Choroid plexus epithelial cell (primary cell): ENCODE measurements at regions not wholly inside any gene's neighbourhood (a gene's known extent, or its start where the extent isn't known, plus 50 kb on each side); places are given as distances from the start of the nearest gene placed in this dataset.

ENCODE experiments used
- DNase-seq: peaks from one replicate; pipeline ENCODE4 v3.0.0-alpha.2; 2010; ENCODE audit warnings: low read depth
- H3K4me3 ChIP-seq: 2 replicates; pipeline ENCODE4 v1.5.1; 2011; ENCODE audit warnings: low read depth, mild to moderate bottlenecking, control low read depth, low read length, moderate library complexity
- CTCF ChIP-seq: conservative IDR thresholded peaks from 2 replicates; pipeline ENCODE4 v1.5.1; 2011; ENCODE audit warnings: low read depth, mild to moderate bottlenecking, control low read depth, inconsistent platforms, low read length, moderate library complexity

DNA sequence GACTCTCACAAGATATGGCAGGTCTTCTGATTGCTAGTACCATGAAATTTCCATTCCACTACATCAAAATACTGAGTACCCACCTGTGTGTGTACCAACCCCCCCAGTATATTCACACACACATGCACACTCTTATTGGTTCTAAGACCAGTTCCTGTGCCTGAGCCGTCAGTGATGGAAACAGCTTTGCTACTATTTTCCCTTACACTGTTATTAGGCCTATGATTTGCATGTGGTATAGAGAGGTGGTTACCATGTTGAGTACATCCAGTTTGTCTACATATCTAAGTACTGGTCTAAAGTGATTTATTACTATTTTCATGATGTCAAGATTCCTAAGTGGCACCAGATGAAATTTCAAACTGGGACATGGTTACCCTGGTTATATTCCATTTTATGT is 459.9 kb downstream of the BCKDHB start:
- H3K4me3 ChIP-seq: no peak overlapping the region
- no peak for DNase-seq
- TF ChIP-seq CTCF: no peak

DNA sequence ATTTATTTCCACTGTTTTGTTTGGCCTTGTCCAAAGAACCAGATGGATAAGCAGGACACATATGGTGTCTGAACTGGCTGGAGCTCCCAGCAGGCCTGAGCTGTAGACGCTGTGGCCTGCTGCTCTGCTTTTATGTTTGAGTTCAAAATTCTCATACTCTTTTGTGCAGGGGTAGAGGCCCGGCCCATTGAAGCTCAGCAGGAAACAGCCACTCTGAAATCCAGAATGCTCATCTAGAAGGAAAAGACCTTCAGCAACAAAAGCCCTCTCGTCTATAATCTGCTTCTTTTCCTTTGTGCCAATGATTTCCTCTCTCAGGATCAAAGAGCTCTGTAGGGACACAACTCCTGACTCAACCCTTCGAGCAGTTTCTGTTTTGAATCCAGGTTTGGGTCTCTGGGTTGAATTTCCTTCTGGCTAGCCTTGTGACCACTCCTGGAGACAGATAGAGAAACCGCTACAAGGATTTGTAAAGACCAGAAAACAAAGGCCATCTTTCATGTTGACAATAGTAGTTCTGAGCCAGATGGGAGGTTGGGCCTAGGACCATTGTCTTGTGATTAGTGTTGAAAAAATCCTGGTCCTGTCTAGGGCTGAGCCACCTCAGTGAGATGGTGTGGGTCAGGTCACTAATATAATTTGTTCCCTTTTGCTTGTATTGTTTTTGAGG is 446.7 kb downstream of the BCKDHB start:
- peak; percentile 54 for DNase-seq
- H3K4me3 ChIP-seq: no peak overlapping the region
- no peak for TF ChIP-seq CTCF

GRCh38 chr6:80550748-80551147 is 444.3 kb downstream of the BCKDHB start:
- no peak for TF ChIP-seq CTCF
- no peak overlapping the region for H3K4me3 ChIP-seq
- DNase-seq: no peak

GRCh38 chr6:80550281-80550680 is 443.8 kb downstream of the BCKDHB start:
- no peak for TF ChIP-seq CTCF
- no peak for DNase-seq
- no peak overlapping the region for H3K4me3 ChIP-seq

GRCh38 chr6:80548532-80548931 is 442.1 kb downstream of the BCKDHB start:
- TF ChIP-seq CTCF: no peak
- no peak overlapping the region for H3K4me3 ChIP-seq
- DNase-seq: no peak

GRCh38 chr6:80547827-80548226 is 441.4 kb downstream of the BCKDHB start:
- no peak for TF ChIP-seq CTCF
- DNase-seq: peak; percentile 90
- no peak overlapping the region for H3K4me3 ChIP-seq

DNA sequence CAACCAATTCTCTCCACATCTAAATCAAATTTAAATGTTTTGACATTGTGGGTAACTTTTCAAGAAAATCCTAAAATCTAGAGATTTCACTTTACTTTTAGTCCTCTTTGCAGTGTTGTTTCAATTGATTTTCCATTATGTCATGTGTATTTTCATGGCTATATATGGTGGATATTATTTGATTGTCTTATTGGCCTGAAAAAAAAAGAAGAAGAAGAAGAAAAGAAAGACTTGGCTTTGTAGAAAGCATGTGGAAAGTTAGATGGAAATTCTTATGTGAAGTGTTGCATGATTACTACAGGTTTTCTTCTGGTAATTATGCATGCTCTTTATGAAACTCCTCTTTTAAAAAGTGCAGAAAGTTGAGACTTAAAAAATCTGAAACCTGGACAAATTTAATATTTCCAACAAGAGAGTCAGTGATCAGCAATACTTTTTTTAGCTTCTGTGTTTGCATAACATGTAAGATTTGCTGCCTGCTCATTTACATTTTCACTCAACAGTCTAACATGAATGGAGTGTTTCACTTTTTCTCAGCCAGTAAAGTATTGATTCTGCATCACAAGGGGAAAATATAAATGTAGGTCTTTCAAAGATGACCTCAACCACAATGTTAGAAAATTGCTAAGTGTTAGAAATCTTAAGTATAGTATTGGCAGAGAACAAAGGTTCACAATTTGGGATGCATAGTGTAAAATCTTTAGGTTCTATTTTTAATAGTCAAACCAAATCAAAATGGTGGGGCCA is 438.7 kb downstream of the BCKDHB start:
- no peak overlapping the region for H3K4me3 ChIP-seq
- DNase-seq: no peak
- no peak for TF ChIP-seq CTCF
